Progenitor cell of endocrine pancreas (in vitro differentiated cells): ENCODE measurements at regions not wholly inside any gene's neighbourhood (a gene's known extent, or its start where the extent isn't known, plus 50 kb on each side); places are given as distances from the start of the nearest gene placed in this dataset.
"Not testable (repeated sequence)": the region's sequence is repeated elsewhere in the genome, so short reads cannot be mapped to it uniquely, and the experiment has no call there.

Experiments used
- DNase-seq: peaks from one replicate; pipeline ENCODE4 v3.0.0; 2021; ENCODE audit warnings: low spot score; ENCODE audit not compliant: unreplicated experiment
- H3K27ac Mint-ChIP-seq: 2 replicates; pipeline ENCODE4 v1.8.0; 2021; ENCODE audit warnings: mild to moderate bottlenecking, moderate library complexity, mixed read lengths
- H3K27me3 Mint-ChIP-seq: 2 replicates; pipeline ENCODE4 v1.8.0; 2021; ENCODE audit warnings: mixed read lengths
- H3K36me3 Mint-ChIP-seq: 2 replicates; pipeline ENCODE4 v1.8.0; 2022; ENCODE audit warnings: mixed read lengths; ENCODE audit not compliant: insufficient read depth
- H3K4me1 Mint-ChIP-seq: 2 replicates; pipeline ENCODE4 v1.8.0; 2021; ENCODE audit warnings: low read depth, mixed read lengths
- H3K4me3 Mint-ChIP-seq: 2 replicates; pipeline ENCODE4 v1.8.0; 2021; ENCODE audit warnings: low read depth, mild to moderate bottlenecking, moderate library complexity, mixed read lengths
- H3K9me3 Mint-ChIP-seq: 2 replicates; pipeline ENCODE4 v1.8.0; 2021; ENCODE audit warnings: low read depth, mixed read lengths
- TF ChIP-seq, protein P1 (sequence below): fragments of 200-600 bp; sonication (generic); IDR thresholded peaks from one replicate; pipeline ENCODE4 v1.5.0; 2021; ENCODE audit warnings: antibody characterized with exemption, mild to moderate bottlenecking; ENCODE audit not compliant: unreplicated experiment

DNA sequence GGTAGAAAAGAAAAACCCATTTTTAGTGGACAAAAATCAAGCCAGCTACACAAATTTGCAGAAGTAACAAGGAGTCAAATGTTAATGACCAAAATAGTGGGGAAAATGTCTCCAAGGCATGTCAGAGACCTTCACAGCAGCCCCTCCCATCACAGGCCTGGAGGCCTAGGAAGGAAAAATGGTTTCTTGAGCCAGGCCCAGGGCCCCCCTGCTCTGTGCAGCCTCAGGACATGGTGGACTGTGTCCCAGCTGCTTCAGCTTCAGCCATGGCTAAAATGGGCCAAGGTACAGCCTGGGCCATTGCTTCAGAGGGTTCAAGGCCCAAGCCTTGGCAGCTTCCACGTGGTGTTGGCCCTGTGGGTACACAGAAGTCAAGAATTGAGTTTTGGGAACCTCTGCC lies 82.5 kb upstream of the CLVS2 start:
- H3K36me3 Mint-ChIP-seq = no peaks in the 10 kb centered on the region
- H3K9me3 Mint-ChIP-seq = peaks cover 27% of the 10 kb centered on the region
- no peak overlapping the region for H3K4me3 Mint-ChIP-seq
- no peak overlapping the region for H3K27ac Mint-ChIP-seq
- no peaks in the 10 kb centered on the region for H3K27me3 Mint-ChIP-seq
- TF ChIP-seq, protein P1, sequence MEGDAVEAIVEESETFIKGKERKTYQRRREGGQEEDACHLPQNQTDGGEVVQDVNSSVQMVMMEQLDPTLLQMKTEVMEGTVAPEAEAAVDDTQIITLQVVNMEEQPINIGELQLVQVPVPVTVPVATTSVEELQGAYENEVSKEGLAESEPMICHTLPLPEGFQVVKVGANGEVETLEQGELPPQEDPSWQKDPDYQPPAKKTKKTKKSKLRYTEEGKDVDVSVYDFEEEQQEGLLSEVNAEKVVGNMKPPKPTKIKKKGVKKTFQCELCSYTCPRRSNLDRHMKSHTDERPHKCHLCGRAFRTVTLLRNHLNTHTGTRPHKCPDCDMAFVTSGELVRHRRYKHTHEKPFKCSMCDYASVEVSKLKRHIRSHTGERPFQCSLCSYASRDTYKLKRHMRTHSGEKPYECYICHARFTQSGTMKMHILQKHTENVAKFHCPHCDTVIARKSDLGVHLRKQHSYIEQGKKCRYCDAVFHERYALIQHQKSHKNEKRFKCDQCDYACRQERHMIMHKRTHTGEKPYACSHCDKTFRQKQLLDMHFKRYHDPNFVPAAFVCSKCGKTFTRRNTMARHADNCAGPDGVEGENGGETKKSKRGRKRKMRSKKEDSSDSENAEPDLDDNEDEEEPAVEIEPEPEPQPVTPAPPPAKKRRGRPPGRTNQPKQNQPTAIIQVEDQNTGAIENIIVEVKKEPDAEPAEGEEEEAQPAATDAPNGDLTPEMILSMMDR = no peak
- no peak for DNase-seq
- peaks cover 15% of the 10 kb centered on the region for H3K4me1 Mint-ChIP-seq

- Mint-ChIP-seq H3K4me3 (no peak overlapping the region), H3K9me3 (peaks cover 21% of the 10 kb centered on the region), H3K27me3 (no peaks in the 10 kb centered on the region), H3K4me1 (peaks cover 17% of the 10 kb centered on the region), H3K27ac (peak overlapping the region; percentile 41), H3K36me3 (no peaks in the 10 kb centered on the region)
- DNase-seq = no peak
- TF ChIP-seq, protein P1 = no peak
Observed at GRCh38 chr6:122918714-122919113, 77.3 kb upstream of the CLVS2 start.

DNA sequence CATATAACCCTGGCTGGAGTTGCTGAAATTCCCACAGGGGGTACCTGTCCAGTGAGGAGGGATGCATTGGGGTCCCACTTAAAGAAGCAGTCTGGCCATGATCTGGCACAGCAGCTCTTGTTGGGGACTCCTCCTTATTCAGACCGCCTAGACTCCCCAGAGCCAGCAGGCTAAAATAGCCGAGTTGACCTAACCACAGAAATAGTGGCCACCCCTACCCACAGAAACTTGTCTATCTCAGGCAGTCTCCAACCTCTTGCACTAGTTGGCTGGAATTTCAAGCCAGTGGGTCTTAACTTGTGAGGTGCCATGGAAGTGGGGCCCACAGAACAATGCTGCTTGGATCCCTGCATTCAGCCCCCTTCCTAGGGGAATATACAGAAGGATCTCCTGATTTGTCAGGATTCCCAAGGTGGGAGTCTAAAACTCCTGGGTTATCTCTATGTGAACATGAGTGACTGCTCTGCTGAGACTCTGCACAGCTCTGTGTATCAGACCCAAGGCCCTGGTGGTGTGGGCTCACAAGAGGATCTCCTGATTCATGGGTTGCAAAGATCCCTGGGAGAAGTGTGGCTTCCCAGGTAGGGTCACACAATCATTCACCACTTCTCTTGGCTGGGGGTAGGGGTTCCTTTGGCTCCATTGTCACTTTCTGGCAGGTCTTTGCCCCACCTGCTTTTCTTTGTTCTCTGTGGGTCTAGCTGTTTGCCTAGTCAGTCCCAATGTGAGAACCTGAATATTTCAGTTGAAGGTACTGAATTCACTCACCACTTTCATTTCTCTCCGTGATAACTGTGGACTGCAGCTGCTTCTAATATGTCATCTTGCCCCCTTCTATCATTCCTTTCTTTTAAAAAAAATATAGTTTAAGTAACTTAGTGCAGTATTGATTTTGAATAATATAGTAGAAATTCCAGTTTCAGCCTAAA lies 65.5 kb upstream of the CLVS2 start:
- Mint-ChIP-seq H3K9me3 (peaks cover 14% of the 10 kb centered on the region), H3K27me3 (no peaks in the 10 kb centered on the region), H3K4me3 (no peak overlapping the region), H3K4me1 (no peaks in the 10 kb centered on the region), H3K36me3 (no peaks in the 10 kb centered on the region), H3K27ac (no peak overlapping the region)
- DNase-seq = no peak
- TF ChIP-seq, protein P1 = no peak

DNA sequence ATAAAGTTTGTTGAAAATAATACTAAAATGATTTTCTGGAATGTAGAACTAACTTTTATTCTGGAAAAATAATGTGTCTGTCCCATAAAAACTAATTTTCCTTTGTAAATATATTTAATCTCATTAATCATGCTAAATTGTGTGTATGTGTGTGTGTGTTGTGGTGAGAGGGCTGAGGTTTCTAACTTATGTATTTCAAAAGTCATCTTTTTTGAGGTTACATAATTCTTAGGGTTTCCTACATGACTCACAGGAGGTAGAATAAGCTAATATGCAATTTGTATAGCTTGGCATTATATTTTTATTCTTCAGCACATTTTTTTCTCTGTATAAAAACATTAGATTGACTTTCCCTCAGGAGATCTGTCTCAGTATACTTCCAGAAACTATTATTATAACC lies 64.1 kb upstream of the CLVS2 start:
- Mint-ChIP-seq H3K4me3 (no peak overlapping the region), H3K4me1 (no peaks in the 10 kb centered on the region), H3K27ac (no peak overlapping the region), H3K27me3 (no peaks in the 10 kb centered on the region), H3K9me3 (peaks cover 10% of the 10 kb centered on the region), H3K36me3 (no peaks in the 10 kb centered on the region)
- TF ChIP-seq, protein P1 = no peak
- no peak for DNase-seq

DNA sequence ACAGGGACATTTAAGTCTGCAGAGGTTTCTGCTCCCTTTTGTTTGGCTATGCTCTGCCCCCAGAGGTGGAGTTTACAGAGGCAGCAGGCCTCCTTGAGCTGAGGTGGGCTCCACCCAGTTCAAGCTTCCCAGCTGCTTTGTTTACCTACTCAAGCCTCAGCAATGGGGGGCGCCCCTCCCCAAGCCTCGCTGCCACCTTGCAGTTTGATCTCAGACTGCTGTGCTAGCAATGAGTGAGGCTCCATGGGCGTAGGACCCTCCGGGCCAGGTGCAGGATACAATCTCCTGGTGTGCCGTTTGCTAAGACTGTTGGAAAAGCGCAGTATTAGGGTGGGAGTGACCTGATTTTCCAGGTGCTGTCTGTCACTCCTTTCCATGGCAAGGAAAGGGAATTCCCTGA lies 51.1 kb upstream of the CLVS2 start:
- H3K4me1 Mint-ChIP-seq, H3K36me3 Mint-ChIP-seq, H3K27ac Mint-ChIP-seq, H3K9me3 Mint-ChIP-seq, H3K27me3 Mint-ChIP-seq, DNase-seq, H3K4me3 Mint-ChIP-seq: not testable (repeated sequence)
